Fibroblast of mammary gland (primary cell): ENCODE measurements at regions not wholly inside any gene's neighbourhood (a gene's known extent, or its start where the extent isn't known, plus 50 kb on each side); places are given as distances from the start of the nearest gene placed in this dataset.

Experiments
- DNase-seq: peaks from one replicate; pipeline ENCODE4 v3.0.0-alpha.2; 2010; ENCODE audit warnings: low read depth
- H3K4me3 ChIP-seq: 2 replicates; pipeline ENCODE4 v1.5.1; 2011; ENCODE audit warnings: low read depth, mild to moderate bottlenecking, low read length, moderate library complexity; ENCODE audit not compliant: control insufficient read depth
- CTCF ChIP-seq: conservative IDR thresholded peaks from 2 replicates; pipeline ENCODE4 v1.5.1; 2011; ENCODE audit warnings: low read depth, low read length, inconsistent platforms; ENCODE audit not compliant: control insufficient read depth, insufficient read depth

- no peak overlapping the region for H3K4me3 ChIP-seq
- TF ChIP-seq CTCF, result no peak
- peak; percentile 97 for DNase-seq
Measured at GRCh38 chr9:13860019-13860418, 453.9 kb downstream of the NFIB start.

- DNase-seq, result peak; percentile 84
- no peak overlapping the region for H3K4me3 ChIP-seq
- no peak for TF ChIP-seq CTCF
Measured at GRCh38 chr9:13857521-13857920, 456.4 kb downstream of the NFIB start.

DNA sequence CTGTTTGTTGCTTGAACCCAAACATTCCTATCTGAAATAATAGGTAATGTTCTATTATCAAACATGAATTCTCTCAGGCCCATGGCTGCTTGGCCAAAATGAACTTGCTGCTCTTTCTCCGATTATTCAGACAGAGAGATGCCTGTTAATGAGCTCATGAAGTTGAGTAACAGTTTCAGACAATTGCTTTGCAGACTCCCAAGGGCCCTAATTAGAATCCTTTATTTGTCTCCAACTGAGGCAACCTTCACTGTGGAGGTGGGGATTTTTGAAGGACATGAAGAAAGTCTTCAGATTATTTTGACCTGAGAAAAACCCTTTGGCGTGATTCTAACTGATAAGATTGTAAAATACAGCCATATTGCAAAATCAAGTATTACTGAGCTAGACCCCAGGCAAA is 466.7 kb downstream of the NFIB start:
- no peak for TF ChIP-seq CTCF
- DNase-seq, result peak; percentile 36
- H3K4me3 ChIP-seq, result no peak overlapping the region

GRCh38 chr9:13845460-13845859 is 468.5 kb downstream of the NFIB start:
- no peak overlapping the region for H3K4me3 ChIP-seq

GRCh38 chr9:13841746-13842462 is 472.0 kb downstream of the NFIB start:
- no peak for TF ChIP-seq CTCF
- no peak for DNase-seq
- no peak overlapping the region for H3K4me3 ChIP-seq

More at GRCh38 chr9:13845460-13845859, 468.5 kb downstream of the NFIB start:
- DNase-seq, result peak; percentile 81
- no peak for TF ChIP-seq CTCF

- no peak for TF ChIP-seq CTCF
- no peak overlapping the region for H3K4me3 ChIP-seq
- DNase-seq, result no peak
Measured at GRCh38 chr9:13832446-13832845, 481.5 kb downstream of the NFIB start.
